ENCODE measurements at regions not wholly inside any gene's neighbourhood (a gene's known extent, or its start where the extent isn't known, plus 50 kb on each side); places are given as distances from the start of the nearest gene placed in this dataset.

DNA sequence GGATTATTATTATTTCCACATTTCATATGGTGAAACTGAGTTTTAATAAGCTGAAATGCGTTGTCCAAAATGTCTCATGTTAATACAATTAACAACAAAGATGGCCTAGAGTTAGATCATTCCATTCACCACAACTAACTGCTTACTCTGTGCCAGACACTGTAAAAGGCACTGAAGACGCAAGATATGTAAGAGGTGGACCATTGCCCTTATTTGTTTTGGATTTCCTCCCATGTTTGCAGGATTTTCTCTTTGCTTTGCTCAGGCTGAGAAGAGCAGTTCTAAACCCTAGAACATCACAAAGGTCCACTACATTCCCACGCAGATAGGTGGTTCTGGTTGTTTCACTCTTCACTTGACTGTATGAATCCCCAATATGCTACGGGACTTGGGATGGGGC lies 324.4 kb upstream of the KITLG start:
- TF ChIP-seq, protein P1, sequence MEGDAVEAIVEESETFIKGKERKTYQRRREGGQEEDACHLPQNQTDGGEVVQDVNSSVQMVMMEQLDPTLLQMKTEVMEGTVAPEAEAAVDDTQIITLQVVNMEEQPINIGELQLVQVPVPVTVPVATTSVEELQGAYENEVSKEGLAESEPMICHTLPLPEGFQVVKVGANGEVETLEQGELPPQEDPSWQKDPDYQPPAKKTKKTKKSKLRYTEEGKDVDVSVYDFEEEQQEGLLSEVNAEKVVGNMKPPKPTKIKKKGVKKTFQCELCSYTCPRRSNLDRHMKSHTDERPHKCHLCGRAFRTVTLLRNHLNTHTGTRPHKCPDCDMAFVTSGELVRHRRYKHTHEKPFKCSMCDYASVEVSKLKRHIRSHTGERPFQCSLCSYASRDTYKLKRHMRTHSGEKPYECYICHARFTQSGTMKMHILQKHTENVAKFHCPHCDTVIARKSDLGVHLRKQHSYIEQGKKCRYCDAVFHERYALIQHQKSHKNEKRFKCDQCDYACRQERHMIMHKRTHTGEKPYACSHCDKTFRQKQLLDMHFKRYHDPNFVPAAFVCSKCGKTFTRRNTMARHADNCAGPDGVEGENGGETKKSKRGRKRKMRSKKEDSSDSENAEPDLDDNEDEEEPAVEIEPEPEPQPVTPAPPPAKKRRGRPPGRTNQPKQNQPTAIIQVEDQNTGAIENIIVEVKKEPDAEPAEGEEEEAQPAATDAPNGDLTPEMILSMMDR (IDR thresholded peaks at IDR 0.05), result no peak

DNA sequence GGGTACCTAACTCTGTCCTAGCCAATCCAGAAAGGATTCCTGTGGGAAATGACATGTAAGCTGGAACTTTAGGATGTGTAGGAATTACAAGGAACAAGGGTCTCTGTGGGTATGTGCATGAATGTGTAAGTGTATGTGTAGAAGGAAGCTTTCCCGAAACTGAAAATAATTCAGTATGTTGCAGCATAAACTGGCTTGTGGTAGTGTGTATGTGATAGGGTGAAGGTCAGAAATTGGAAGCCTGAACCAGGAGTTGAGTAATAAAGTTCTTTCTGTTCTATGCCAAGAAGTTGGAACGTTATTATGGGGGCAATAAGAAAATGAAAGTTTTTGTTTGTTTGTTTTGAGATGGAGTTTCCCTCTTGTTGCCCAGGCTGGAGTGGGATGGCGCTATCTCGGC lies 323.1 kb upstream of the KITLG start:
- TF ChIP-seq, protein P1 (IDR thresholded peaks at IDR 0.05), result no peak

DNA sequence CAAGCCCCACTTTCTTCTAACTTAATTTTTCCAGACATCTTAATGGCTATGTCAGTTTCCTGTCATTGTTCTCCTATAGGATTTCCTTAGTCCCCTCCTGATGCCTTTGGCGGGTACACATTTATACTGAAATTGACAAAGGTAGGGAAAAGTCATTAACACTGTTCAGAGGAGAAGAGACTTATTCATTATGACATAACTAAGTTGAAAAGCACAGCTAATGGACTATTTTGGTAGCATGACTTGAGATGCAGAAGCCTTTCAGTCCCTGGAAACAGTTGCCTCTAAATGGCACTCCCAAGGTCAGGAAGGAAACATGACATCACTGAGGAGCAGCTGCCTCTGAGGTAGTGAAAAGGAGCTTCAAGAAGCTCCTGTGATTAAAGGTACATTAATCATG lies 317.5 kb upstream of the KITLG start:
- TF ChIP-seq, protein P1 (IDR thresholded peaks at IDR 0.05), result no peak

DNA sequence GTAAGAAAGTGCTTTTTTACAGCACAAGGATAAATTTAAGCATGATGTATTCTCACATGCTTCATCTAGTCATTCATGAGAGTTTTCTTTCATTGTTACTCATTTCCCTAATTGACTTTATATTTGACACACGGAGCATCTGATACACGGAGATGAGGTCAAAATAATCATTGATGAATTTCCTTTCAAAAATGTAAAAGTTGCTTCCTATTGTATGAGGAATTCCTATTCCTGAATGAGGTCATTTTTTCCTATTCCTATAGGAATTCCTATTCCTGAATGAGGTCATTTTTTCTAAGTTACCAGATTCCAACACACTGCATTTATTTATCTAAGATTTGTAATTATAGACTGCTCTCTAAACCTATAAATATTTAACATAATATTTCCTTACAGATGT lies 316.7 kb upstream of the KITLG start:
- TF ChIP-seq, protein P1 (IDR thresholded peaks at IDR 0.05), result no peak

DNA sequence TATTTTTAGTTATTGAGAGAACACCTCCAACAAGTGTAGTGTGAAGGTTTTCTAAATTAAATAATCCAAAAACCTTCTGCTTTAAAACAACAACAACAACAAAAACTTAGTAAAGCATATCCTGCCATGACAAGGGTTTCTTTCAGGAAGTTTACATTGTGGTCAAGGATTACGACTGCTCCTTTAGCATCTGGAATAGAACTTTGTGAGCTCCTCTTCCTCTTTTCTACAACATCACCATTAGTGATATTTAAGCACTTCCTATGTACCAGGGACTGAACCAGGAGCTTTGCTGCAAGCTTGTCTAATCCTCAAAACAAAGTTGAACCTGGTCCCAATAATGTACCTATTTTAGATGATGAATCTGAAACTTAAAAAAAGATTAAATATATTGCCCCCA lies 315.4 kb upstream of the KITLG start:
- TF ChIP-seq, protein P1 (IDR thresholded peaks at IDR 0.05), result no peak

DNA sequence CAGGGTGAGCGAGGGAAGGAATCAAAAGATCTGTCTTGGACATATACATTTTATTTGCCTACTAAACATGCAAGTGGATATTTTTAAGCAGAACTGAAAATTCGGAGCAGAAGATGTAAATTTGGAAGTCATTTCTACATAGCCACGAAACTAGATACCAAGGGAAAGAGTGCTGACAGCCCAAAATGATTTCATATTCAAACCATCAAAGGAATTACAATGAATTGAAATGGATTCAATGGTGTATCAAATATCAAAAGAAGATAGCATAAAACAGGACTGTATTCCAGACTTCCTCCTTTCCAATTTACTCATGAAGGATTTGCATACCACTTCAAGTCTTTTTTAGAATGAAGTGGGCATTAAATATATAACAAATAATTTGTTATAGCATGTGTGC lies 313.5 kb upstream of the KITLG start:
- TF ChIP-seq, protein P1 (IDR thresholded peaks at IDR 0.05), result no peak

DNA sequence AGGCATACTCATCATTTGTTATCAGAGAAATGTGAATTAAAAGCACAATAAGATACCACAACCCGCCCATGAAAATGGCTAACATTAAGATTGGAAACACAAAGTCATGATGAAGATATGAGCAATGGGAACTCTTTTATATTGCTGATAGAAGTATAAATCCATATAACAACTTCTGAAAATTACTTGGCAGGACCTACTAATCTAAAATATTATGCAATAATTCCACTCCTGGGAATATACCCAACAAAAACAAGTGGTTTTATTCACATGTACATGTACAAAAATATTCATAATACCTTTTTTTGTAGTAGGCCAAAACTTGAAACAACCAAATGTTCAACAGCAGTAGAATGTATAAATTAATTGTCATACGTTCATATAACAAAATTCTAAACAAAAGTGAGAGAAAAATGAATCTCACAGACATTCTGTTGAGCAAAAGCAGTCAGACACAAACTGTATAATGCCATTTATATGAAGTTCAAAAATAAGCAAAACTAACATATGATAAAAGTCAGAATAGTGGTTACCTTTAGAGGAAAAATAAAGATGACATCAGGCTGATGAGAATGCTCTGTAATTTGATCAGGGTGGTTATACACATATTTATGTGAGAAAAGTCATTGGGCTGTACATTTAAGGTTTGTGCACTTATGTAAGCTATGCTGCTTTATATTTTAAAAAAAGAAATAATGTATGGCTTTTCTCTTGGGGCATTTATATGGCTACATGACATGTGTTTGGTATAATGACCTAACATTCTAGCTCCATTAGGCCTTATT lies 309.2 kb upstream of the KITLG start:
- TF ChIP-seq, protein P1 (IDR thresholded peaks at IDR 0.05), result no peak

DNA sequence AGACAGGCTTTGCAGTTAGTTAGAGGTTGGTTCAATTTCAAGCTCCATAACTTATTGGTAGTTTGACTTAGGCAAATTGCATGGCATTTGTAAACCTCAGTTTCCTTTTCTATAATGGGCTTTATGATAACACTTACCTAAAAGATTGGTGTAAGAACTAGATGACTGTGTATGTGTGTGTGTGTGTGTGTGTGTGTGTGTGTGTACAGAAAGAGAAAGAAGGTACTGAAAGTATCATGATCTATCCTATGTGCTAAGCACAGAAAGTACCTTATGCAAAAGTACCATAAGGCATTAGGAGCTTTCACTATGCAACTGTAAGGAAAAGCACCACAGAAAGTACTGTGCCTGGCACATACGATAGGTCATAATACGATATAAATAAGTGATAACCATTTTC lies 304.3 kb upstream of the KITLG start:
- TF ChIP-seq, protein P1 (IDR thresholded peaks at IDR 0.05), result no peak
